ENCODE measurements at regions not wholly inside any gene's neighbourhood (a gene's known extent, or its start where the extent isn't known, plus 50 kb on each side); places are given as distances from the start of the nearest gene placed in this dataset.

- no peaks in the 10 kb centered on the region for H3K9me3 ChIP-seq
- TF ChIP-seq CTCF (IDR thresholded peaks at IDR 0.05) (no peak), POLR2A (IDR thresholded peaks at IDR 0.05) (no peak)
- H3K4me3 ChIP-seq = no peak overlapping the region
- H3K4me1 ChIP-seq = no peaks in the 10 kb centered on the region
- H3K27ac ChIP-seq = no peak overlapping the region
- H3K36me3 ChIP-seq (ENCODE audit: low read depth, missing control alignments) = no peaks in the 10 kb centered on the region
- intact Hi-C loops (cut with DNase I; ENCODE audit: low total_unique reads) = no loop called here
- WGBS, 2 donors = 86 to 87% methylated on average over 8 of the region's 8 CpGs
- no peaks in the 10 kb centered on the region for H3K27me3 ChIP-seq
- DNase-seq = no peak
Observed at GRCh38 chr15:98126326-98127085, 166.0 kb downstream of the ARRDC4 start.

- intact Hi-C loops (cut with DNase I; ENCODE audit: low total_unique reads) = no loop called here
- 70 to 73% methylated on average over 5 of the region's 5 CpGs for WGBS, 2 donors
- H3K4me3 ChIP-seq = no peak overlapping the region
- H3K27me3 ChIP-seq = no peaks in the 10 kb centered on the region
- H3K36me3 ChIP-seq (ENCODE audit: low read depth, missing control alignments) = no peaks in the 10 kb centered on the region
- no peak for DNase-seq
- H3K9me3 ChIP-seq = no peaks in the 10 kb centered on the region
- TF ChIP-seq POLR2A (IDR thresholded peaks at IDR 0.05) (no peak), CTCF (IDR thresholded peaks at IDR 0.05) (no peak)
- no peak overlapping the region for H3K27ac ChIP-seq
- no peaks in the 10 kb centered on the region for H3K4me1 ChIP-seq
Observed at GRCh38 chr15:98127586-98127985, 167.1 kb downstream of the ARRDC4 start.

GRCh38 chr15:98131924-98132323 is 171.4 kb downstream of the ARRDC4 start:
- no peaks in the 10 kb centered on the region for H3K27me3 ChIP-seq
- H3K9me3 ChIP-seq = no peaks in the 10 kb centered on the region
- H3K4me3 ChIP-seq = no peak overlapping the region
- intact Hi-C loops (cut with DNase I; ENCODE audit: low total_unique reads) = no loop called here
- no peak overlapping the region for H3K27ac ChIP-seq
- TF ChIP-seq POLR2A (IDR thresholded peaks at IDR 0.05) = no peak
- TF ChIP-seq CTCF (IDR thresholded peaks at IDR 0.05) = no peak
- H3K36me3 ChIP-seq (ENCODE audit: low read depth, missing control alignments) = no peaks in the 10 kb centered on the region
- no peaks in the 10 kb centered on the region for H3K4me1 ChIP-seq
- DNase-seq = no peak
- WGBS, 2 donors = 78 to 82% methylated on average over 4 of the region's 4 CpGs

GRCh38 chr15:98134905-98135304 is 174.4 kb downstream of the ARRDC4 start:
- Histone ChIP-seq H3K4me3 (no peak overlapping the region), H3K9me3 (no peaks in the 10 kb centered on the region), H3K4me1 (no peaks in the 10 kb centered on the region), H3K36me3 (ENCODE audit: low read depth, missing control alignments) (no peaks in the 10 kb centered on the region), H3K27ac (no peak overlapping the region), H3K27me3 (no peaks in the 10 kb centered on the region)
- WGBS, 2 donors = 64% methylated on average over 7 of the region's 7 CpGs
- intact Hi-C loops (cut with DNase I; ENCODE audit: low total_unique reads) = no loop called here
- no peak for DNase-seq
- TF ChIP-seq POLR2A (IDR thresholded peaks at IDR 0.05) = no peak
- TF ChIP-seq CTCF (IDR thresholded peaks at IDR 0.05) = no peak

GRCh38 chr15:98138910-98139309 is 178.4 kb downstream of the ARRDC4 start:
- Histone ChIP-seq H3K27me3 (no peaks in the 10 kb centered on the region), H3K4me1 (no peaks in the 10 kb centered on the region), H3K4me3 (no peak overlapping the region), H3K27ac (no peak overlapping the region), H3K36me3 (ENCODE audit: low read depth, missing control alignments) (no peaks in the 10 kb centered on the region), H3K9me3 (no peaks in the 10 kb centered on the region)
- 71 to 82% methylated on average over 6 of the region's 6 CpGs for WGBS, 2 donors
- intact Hi-C loops (cut with DNase I; ENCODE audit: low total_unique reads) = no loop called here
- DNase-seq = no peak
- no peak for TF ChIP-seq POLR2A (IDR thresholded peaks at IDR 0.05)
- TF ChIP-seq CTCF (IDR thresholded peaks at IDR 0.05) = no peak
